Panc1 (cell line): ENCODE measurements at regions not wholly inside any gene's neighbourhood (a gene's known extent, or its start where the extent isn't known, plus 50 kb on each side); places are given as distances from the start of the nearest gene placed in this dataset.

Experiments used
- POLR2AphosphoS5 ChIP-seq: IDR thresholded peaks from 2 replicates; pipeline ENCODE4 v1.6.1; 2012; ENCODE audit warnings: mild to moderate bottlenecking, low read depth, low read length, moderate library complexity
- SIN3A ChIP-seq: IDR thresholded peaks from 2 replicates; pipeline ENCODE4 v1.6.1; 2012; ENCODE audit warnings: low read depth, mild to moderate bottlenecking, low read length, moderate library complexity, borderline replicate concordance; ENCODE audit not compliant: insufficient read depth
- TF ChIP-seq, protein P1 (sequence below): fragments of 450-650 bp; IDR thresholded peaks from 2 replicates; pipeline ENCODE4 v1.5.1; 2017; ENCODE audit warnings: mild to moderate bottlenecking
- TF ChIP-seq, protein P2 (sequence below), 2 experiments: IDR thresholded peaks; 2 replicates each; pipeline ENCODE4 v1.6.1; 2011 to 2012; ENCODE audit warnings: low read depth in 2 of 2, control low read depth in 1 of 2, low read length in 1 of 2, mild to moderate bottlenecking in 1 of 2, moderate library complexity in 1 of 2; ENCODE audit not compliant: insufficient read depth in 1 of 2

DNA sequence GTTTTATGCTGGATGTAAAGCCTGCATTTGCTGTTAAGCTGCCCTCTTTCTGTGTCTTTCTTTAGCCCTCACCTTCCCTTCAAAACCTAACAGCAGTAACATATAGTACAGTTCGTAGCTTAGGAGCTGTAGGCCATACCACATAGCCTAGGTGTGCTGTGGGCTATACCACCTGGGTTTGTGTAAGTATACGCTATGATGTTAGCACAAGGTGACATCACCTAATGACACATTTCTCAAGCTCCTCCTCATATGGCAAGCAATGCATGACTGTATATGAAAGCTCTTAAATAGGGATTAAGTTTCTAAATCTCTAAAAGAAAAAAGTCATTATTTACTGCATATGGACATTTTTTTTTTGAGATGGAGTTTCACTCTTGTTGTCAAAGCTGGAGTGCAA lies 57.8 kb upstream of the TMEM97 start:
- TF ChIP-seq POLR2AphosphoS5 (no peak), SIN3A (no peak)
- TF ChIP-seq, protein P1, sequence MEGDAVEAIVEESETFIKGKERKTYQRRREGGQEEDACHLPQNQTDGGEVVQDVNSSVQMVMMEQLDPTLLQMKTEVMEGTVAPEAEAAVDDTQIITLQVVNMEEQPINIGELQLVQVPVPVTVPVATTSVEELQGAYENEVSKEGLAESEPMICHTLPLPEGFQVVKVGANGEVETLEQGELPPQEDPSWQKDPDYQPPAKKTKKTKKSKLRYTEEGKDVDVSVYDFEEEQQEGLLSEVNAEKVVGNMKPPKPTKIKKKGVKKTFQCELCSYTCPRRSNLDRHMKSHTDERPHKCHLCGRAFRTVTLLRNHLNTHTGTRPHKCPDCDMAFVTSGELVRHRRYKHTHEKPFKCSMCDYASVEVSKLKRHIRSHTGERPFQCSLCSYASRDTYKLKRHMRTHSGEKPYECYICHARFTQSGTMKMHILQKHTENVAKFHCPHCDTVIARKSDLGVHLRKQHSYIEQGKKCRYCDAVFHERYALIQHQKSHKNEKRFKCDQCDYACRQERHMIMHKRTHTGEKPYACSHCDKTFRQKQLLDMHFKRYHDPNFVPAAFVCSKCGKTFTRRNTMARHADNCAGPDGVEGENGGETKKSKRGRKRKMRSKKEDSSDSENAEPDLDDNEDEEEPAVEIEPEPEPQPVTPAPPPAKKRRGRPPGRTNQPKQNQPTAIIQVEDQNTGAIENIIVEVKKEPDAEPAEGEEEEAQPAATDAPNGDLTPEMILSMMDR = no peak
- TF ChIP-seq, protein P2, sequence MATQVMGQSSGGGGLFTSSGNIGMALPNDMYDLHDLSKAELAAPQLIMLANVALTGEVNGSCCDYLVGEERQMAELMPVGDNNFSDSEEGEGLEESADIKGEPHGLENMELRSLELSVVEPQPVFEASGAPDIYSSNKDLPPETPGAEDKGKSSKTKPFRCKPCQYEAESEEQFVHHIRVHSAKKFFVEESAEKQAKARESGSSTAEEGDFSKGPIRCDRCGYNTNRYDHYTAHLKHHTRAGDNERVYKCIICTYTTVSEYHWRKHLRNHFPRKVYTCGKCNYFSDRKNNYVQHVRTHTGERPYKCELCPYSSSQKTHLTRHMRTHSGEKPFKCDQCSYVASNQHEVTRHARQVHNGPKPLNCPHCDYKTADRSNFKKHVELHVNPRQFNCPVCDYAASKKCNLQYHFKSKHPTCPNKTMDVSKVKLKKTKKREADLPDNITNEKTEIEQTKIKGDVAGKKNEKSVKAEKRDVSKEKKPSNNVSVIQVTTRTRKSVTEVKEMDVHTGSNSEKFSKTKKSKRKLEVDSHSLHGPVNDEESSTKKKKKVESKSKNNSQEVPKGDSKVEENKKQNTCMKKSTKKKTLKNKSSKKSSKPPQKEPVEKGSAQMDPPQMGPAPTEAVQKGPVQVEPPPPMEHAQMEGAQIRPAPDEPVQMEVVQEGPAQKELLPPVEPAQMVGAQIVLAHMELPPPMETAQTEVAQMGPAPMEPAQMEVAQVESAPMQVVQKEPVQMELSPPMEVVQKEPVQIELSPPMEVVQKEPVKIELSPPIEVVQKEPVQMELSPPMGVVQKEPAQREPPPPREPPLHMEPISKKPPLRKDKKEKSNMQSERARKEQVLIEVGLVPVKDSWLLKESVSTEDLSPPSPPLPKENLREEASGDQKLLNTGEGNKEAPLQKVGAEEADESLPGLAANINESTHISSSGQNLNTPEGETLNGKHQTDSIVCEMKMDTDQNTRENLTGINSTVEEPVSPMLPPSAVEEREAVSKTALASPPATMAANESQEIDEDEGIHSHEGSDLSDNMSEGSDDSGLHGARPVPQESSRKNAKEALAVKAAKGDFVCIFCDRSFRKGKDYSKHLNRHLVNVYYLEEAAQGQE (IDR thresholded peaks at IDR 0.05; ENCODE audit: insufficient read depth in 1 of 2, low read depth in 2 of 2, low read length in 1 of 2) = no peak
